ENCODE measurements at regions not wholly inside any gene's neighbourhood (a gene's known extent, or its start where the extent isn't known, plus 50 kb on each side); places are given as distances from the start of the nearest gene placed in this dataset.

- TF ChIP-seq RAD21 (IDR thresholded peaks at IDR 0.05; ENCODE audit: low read length) (no peak), BHLHE40 (IDR thresholded peaks at IDR 0.05; ENCODE audit: low read depth, low read length) (no peak), CTCF (conservative IDR thresholded peaks at IDR 0.05; ENCODE audit: low read depth, low read length) (no peak), SMC3 (IDR thresholded peaks at IDR 0.05; ENCODE audit: low read depth, low read length) (no peak), POLR2A (IDR thresholded peaks at IDR 0.05; ENCODE audit: low read depth, low read length) (no peak), MAFK (IDR thresholded peaks at IDR 0.05; ENCODE audit: low read depth, low read length) (no peak), MXI1 (IDR thresholded peaks at IDR 0.05; ENCODE audit: borderline replicate concordance, low read depth, low read length) (no peak), RFX5 (IDR thresholded peaks at IDR 0.05; ENCODE audit: low read depth, low read length) (no peak), CHD1 (IDR thresholded peaks at IDR 0.05; ENCODE audit: low read depth, low read length) (no peak), ELK1 (IDR thresholded peaks at IDR 0.05; ENCODE audit: borderline replicate concordance, low read depth, low read length) (no peak), CEBPB (IDR thresholded peaks at IDR 0.05; ENCODE audit: low read depth, low read length) (no peak)
Measured at GRCh38 chr11:81899156-81899555, 834.5 kb downstream of the FAM181B start.
